Testis (tissue), 2 donors: ENCODE measurements at regions not wholly inside any gene's neighbourhood (a gene's known extent, or its start where the extent isn't known, plus 50 kb on each side); places are given as distances from the start of the nearest gene placed in this dataset.

Experiments
- POLR2A ChIP-seq: fragments of 450-650 bp; IDR thresholded peaks from one replicate; pipeline ENCODE4 v1.6.1; 2017; ENCODE audit warnings: antibody characterized with exemption, mild to moderate bottlenecking, moderate library complexity
- TF ChIP-seq, protein P1 (sequence below), 3 experiments: fragments of 450-650 bp in 2 of 3; fragments of 200-600 bp in 1 of 3; sonication (generic) in 1 of 3; IDR thresholded peaks; one replicate each; pipeline ENCODE4 v1.5.1; 2016 to 2019; ENCODE audit warnings: antibody characterized with exemption in 3 of 3, mild to moderate bottlenecking in 2 of 3, moderate library complexity in 1 of 3

DNA sequence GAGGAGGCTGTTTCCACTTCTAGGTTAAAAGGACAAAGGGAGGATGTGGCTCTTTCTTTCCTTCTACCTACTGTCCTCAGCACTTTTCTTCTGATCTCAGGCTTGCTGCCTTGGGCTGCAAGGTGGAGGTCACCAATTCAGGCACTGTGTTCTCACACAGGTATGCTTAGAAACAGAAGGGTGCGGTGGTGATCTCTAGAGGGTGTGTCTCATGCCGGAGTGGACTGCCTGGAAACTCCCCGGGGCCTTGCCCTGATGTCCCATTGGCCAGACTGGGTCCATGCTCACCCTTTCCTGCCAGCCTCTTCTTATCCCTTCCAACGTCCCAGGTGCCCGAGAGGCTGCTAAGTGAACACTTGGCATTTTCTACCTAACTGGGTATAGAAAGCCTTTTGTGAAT is 1197.6 kb downstream of the AACS start:
- no peak for TF ChIP-seq POLR2A
- TF ChIP-seq, protein P1, sequence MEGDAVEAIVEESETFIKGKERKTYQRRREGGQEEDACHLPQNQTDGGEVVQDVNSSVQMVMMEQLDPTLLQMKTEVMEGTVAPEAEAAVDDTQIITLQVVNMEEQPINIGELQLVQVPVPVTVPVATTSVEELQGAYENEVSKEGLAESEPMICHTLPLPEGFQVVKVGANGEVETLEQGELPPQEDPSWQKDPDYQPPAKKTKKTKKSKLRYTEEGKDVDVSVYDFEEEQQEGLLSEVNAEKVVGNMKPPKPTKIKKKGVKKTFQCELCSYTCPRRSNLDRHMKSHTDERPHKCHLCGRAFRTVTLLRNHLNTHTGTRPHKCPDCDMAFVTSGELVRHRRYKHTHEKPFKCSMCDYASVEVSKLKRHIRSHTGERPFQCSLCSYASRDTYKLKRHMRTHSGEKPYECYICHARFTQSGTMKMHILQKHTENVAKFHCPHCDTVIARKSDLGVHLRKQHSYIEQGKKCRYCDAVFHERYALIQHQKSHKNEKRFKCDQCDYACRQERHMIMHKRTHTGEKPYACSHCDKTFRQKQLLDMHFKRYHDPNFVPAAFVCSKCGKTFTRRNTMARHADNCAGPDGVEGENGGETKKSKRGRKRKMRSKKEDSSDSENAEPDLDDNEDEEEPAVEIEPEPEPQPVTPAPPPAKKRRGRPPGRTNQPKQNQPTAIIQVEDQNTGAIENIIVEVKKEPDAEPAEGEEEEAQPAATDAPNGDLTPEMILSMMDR (IDR thresholded peaks at IDR 0.05): no peak
